MM.1S (cell line): ENCODE measurements at regions not wholly inside any gene's neighbourhood (a gene's known extent, or its start where the extent isn't known, plus 50 kb on each side); places are given as distances from the start of the nearest gene placed in this dataset.

Experiments
- DNase-seq: peaks from one replicate; pipeline ENCODE4 v3.0.0-alpha.2; 2015
- H2AFZ ChIP-seq: fragments of 300-600 bp; sonication (generic); 2 replicates; pipeline ENCODE4 v1.6.0; 2016; ENCODE audit warnings: antibody characterized with exemption, low read length
- H3F3A ChIP-seq: fragments of 300-600 bp; sonication (generic); 2 replicates; pipeline ENCODE4 v1.6.1; 2016; ENCODE audit warnings: mild to moderate bottlenecking, antibody characterized with exemption, low read length, moderate library complexity, mixed read lengths; ENCODE audit not compliant: insufficient read depth
- H3K27ac ChIP-seq: fragments of 300-600 bp; sonication (generic); 2 replicates; pipeline ENCODE4 v1.5.1; 2016; ENCODE audit warnings: mild to moderate bottlenecking, low read length
- H3K27me3 ChIP-seq: fragments of 300-600 bp; sonication (generic); replicated peaks from 2 replicates; pipeline ENCODE4 v1.6.0; 2016; ENCODE audit warnings: low read length; ENCODE audit not compliant: insufficient read depth
- H3K36me3 ChIP-seq: fragments of 300-600 bp; sonication (generic); replicated peaks from 2 replicates; pipeline ENCODE4 v1.6.1; 2016; ENCODE audit warnings: mild to moderate bottlenecking, low read length, mixed read lengths; ENCODE audit not compliant: insufficient read depth
- H3K4me1 ChIP-seq: fragments of 300-600 bp; sonication (generic); 2 replicates; pipeline ENCODE4 v1.6.1; 2016; ENCODE audit warnings: low read length, mixed read lengths
- H3K4me2 ChIP-seq: fragments of 300-600 bp; sonication (generic); 2 replicates; pipeline ENCODE4 v1.6.0; 2016; ENCODE audit warnings: low read depth, low read length
- H3K4me3 ChIP-seq: fragments of 300-600 bp; sonication (generic); 2 replicates; pipeline ENCODE4 v1.5.1; 2016; ENCODE audit warnings: low read length, mixed read lengths
- H3K79me2 ChIP-seq: fragments of 300-600 bp; sonication (generic); 2 replicates; pipeline ENCODE4 v1.6.1; 2016; ENCODE audit warnings: mixed run types, low read length, mixed read lengths
- H3K9ac ChIP-seq: fragments of 300-600 bp; sonication (generic); 2 replicates; pipeline ENCODE4 v1.6.1; 2016; ENCODE audit warnings: low read length, mixed read lengths
- H3K9me2 ChIP-seq: fragments of 300-600 bp; sonication (generic); replicated peaks from 2 replicates; pipeline ENCODE4 v1.6.1; 2016; ENCODE audit warnings: mild to moderate bottlenecking, low read length, mixed read lengths; ENCODE audit not compliant: insufficient read depth
- H3K9me3 ChIP-seq: fragments of 300-600 bp; sonication (generic); replicated peaks from 2 replicates; pipeline ENCODE4 v1.6.1; 2016; ENCODE audit warnings: mild to moderate bottlenecking, low read length, mixed read lengths; ENCODE audit not compliant: insufficient read depth
- H4K20me1 ChIP-seq: fragments of 300-600 bp; sonication (generic); 2 replicates; pipeline ENCODE4 v1.6.1; 2016; ENCODE audit warnings: mild to moderate bottlenecking, low read length, moderate library complexity, mixed read lengths; ENCODE audit not compliant: insufficient read depth
- EZH2 ChIP-seq: fragments of 300-600 bp; sonication (generic); optimal IDR thresholded peaks from 2 replicates; pipeline ENCODE3; 2017; ENCODE audit warnings: low read depth, mild to moderate bottlenecking, antibody characterized with exemption, low read length, mixed read lengths
- EZH2phosphoT487 ChIP-seq: fragments of 300-600 bp; sonication (generic); IDR thresholded peaks from 2 replicates; pipeline ENCODE4 v1.6.1; 2018; ENCODE audit warnings: antibody characterized with exemption, low read length
- TF ChIP-seq, protein P1 (sequence below): fragments of 300-600 bp; sonication (generic); IDR thresholded peaks from 2 replicates; pipeline ENCODE4 v1.5.1; 2016; ENCODE audit warnings: antibody characterized with exemption, low read length, mixed read lengths

DNA sequence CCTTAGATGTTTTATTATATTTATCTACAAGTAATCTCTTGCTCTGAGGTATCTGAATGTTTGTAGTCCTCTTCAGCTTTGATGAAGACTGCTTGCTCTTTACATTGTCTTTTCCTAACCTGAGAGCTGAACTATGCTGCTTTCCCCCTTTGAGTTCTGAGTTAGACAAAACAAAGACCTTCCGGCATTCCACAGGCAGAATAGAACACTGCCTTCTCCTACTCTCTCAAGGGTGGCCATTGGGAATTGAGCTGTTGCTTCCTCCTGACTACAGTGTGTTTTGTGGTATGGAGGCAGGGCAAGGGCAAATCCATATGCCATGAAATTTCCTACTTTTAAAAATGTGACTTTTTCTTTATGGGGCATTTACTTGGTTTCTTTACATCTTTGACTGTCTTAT is 841.0 kb downstream of the FAM133A start:
- H3K27ac ChIP-seq: no peak overlapping the region

GRCh38 chrX:94524867-94525266 is 850.9 kb downstream of the FAM133A start:
- no peaks in the 10 kb centered on the region for H3K9me2 ChIP-seq
- no peaks in the 10 kb centered on the region for H3K9me3 ChIP-seq
- H4K20me1 ChIP-seq: no peaks in the 10 kb centered on the region
- no peaks in the 10 kb centered on the region for H3K79me2 ChIP-seq
- no peak for TF ChIP-seq EZH2phosphoT487
- TF ChIP-seq, protein P1, sequence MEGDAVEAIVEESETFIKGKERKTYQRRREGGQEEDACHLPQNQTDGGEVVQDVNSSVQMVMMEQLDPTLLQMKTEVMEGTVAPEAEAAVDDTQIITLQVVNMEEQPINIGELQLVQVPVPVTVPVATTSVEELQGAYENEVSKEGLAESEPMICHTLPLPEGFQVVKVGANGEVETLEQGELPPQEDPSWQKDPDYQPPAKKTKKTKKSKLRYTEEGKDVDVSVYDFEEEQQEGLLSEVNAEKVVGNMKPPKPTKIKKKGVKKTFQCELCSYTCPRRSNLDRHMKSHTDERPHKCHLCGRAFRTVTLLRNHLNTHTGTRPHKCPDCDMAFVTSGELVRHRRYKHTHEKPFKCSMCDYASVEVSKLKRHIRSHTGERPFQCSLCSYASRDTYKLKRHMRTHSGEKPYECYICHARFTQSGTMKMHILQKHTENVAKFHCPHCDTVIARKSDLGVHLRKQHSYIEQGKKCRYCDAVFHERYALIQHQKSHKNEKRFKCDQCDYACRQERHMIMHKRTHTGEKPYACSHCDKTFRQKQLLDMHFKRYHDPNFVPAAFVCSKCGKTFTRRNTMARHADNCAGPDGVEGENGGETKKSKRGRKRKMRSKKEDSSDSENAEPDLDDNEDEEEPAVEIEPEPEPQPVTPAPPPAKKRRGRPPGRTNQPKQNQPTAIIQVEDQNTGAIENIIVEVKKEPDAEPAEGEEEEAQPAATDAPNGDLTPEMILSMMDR: peak; percentile 29; the same call in 1 of the 2 replicates
- no peak overlapping the region for H3K27ac ChIP-seq
- DNase-seq: peak; percentile 52
- no peaks in the 10 kb centered on the region for H3K27me3 ChIP-seq
- no peak overlapping the region for H2AFZ ChIP-seq
- H3K4me2 ChIP-seq: no peak overlapping the region
- no peaks in the 10 kb centered on the region for H3K4me1 ChIP-seq
- no peak overlapping the region for H3K9ac ChIP-seq
- H3F3A ChIP-seq: no peaks in the 10 kb centered on the region
- H3K4me3 ChIP-seq: no peak overlapping the region
- H3K36me3 ChIP-seq: no peaks in the 10 kb centered on the region

More for the DNA sequence above, 841.0 kb downstream of the FAM133A start:
- Histone ChIP-seq H4K20me1 (no peaks in the 10 kb centered on the region), H3K4me3 (no peak overlapping the region), H3K27me3 (no peaks in the 10 kb centered on the region), H3K79me2 (no peaks in the 10 kb centered on the region), H2AFZ (no peak overlapping the region), H3K9ac (no peak overlapping the region), H3K4me2 (no peak overlapping the region), H3F3A (no peaks in the 10 kb centered on the region), H3K9me2 (no peaks in the 10 kb centered on the region), H3K4me1 (no peaks in the 10 kb centered on the region), H3K9me3 (no peaks in the 10 kb centered on the region), H3K36me3 (no peaks in the 10 kb centered on the region)
- no peak for DNase-seq
- TF ChIP-seq EZH2phosphoT487 (no peak), EZH2 (no peak)
- TF ChIP-seq, protein P1: no peak

- Histone ChIP-seq H3K36me3 (no peaks in the 10 kb centered on the region), H3K27me3 (no peaks in the 10 kb centered on the region), H3F3A (no peaks in the 10 kb centered on the region), H4K20me1 (no peaks in the 10 kb centered on the region), H2AFZ (no peak overlapping the region), H3K9ac (no peak overlapping the region), H3K4me2 (no peak overlapping the region), H3K9me3 (no peaks in the 10 kb centered on the region), H3K4me1 (no peaks in the 10 kb centered on the region), H3K9me2 (no peaks in the 10 kb centered on the region), H3K27ac (no peak overlapping the region), H3K4me3 (no peak overlapping the region), H3K79me2 (no peaks in the 10 kb centered on the region)
- DNase-seq: no peak
- TF ChIP-seq EZH2 (no peak), EZH2phosphoT487 (no peak)
- TF ChIP-seq, protein P1: no peak
Measured at GRCh38 chrX:94545722-94546121, 871.7 kb downstream of the FAM133A start.
